T-cell (primary cell): ENCODE measurements at regions not wholly inside any gene's neighbourhood (a gene's known extent, or its start where the extent isn't known, plus 50 kb on each side); places are given as distances from the start of the nearest gene placed in this dataset.
"Not testable (repeated sequence)": the region's sequence is repeated elsewhere in the genome, so short reads cannot be mapped to it uniquely, and the experiment has no call there.

Experiments used
- ATAC-seq, 4 experiments: fragments of 200-7000 bp in 3 of 4; fragments of 150-1000 bp in 1 of 4; cut with Tn5 transposase; replicated peaks in 1 of 4; 1 replicate in 3 of 4; 2 replicates in 1 of 4; pipeline ENCODE4 v1.10.0; 2021; ENCODE audit warnings: moderate library complexity in 3 of 4, mild to moderate bottlenecking in 2 of 4, moderate number of reproducible peaks in 1 of 4
- CTCF ChIA-PET, 2 donors: fragments of 300-600 bp; sonication (Branson Sonifier 250); formaldehyde crosslinking; loops; one replicate each; lab custom pipeline; 2022; ENCODE audit warnings: antibody characterized with exemption in 2 of 2; lab: Charles Lee
- POLR2A ChIA-PET, 2 donors: fragments of 300-600 bp; sonication (Branson Sonifier 250); formaldehyde crosslinking; loops; one replicate each; lab custom pipeline; 2022; ENCODE audit warnings: antibody characterized with exemption in 2 of 2; lab: Charles Lee
- DNase-seq, 35 experiments: peaks; one replicate each; pipeline versions ENCODE4 v3.0.0 to v3.0.0-alpha.2; 2013 to 2023
- H3K27ac ChIP-seq: one replicate; pipeline ENCODE4 v1.5.1; 2013; ENCODE audit warnings: low read length
- H3K27me3 ChIP-seq, 2 experiments: replicated peaks in 1 of 2; 1 replicate in 1 of 2; 2 replicates in 1 of 2; pipeline versions ENCODE4 v1.6.1 to v1.7.0; 2013; ENCODE audit warnings: low read length in 1 of 2, mixed read lengths in 1 of 2; ENCODE audit not compliant: control insufficient read depth in 2 of 2, insufficient read depth in 2 of 2; ENCODE audit errors: extremely low read depth in 1 of 2
- H3K36me3 ChIP-seq, 2 donors: 1 replicate in 1 of 2; 2 replicates in 1 of 2; pipeline versions ENCODE4 v1.6.1 to v1.7.0; 2013; ENCODE audit warnings: low read length in 1 of 2; ENCODE audit not compliant: control insufficient read depth in 2 of 2, insufficient read depth in 1 of 2; ENCODE audit errors: extremely low read depth in 1 of 2
- H3K4me1 ChIP-seq, 2 experiments: 1 replicate in 1 of 2; 2 replicates in 1 of 2; pipeline versions ENCODE4 v1.6.1 to v1.7.0; 2013; ENCODE audit warnings: low read length in 2 of 2, mixed read lengths in 1 of 2; ENCODE audit not compliant: insufficient read depth in 2 of 2, control insufficient read depth in 1 of 2; ENCODE audit errors: extremely low read depth in 1 of 2
- H3K4me3 ChIP-seq, 2 donors: 1 replicate in 1 of 2; 2 replicates in 1 of 2; pipeline versions ENCODE4 v1.5.1 to v1.7.0; 2013; ENCODE audit warnings: mild to moderate bottlenecking in 2 of 2, low read length in 1 of 2, moderate library complexity in 1 of 2; ENCODE audit not compliant: control insufficient read depth in 1 of 2; ENCODE audit errors: extremely low read depth in 1 of 2
- H3K9me3 ChIP-seq: 2 replicates; pipeline ENCODE4 v1.7.0; 2013
- H3K27ac Mint-ChIP-seq, 2 donors: one replicate each; pipeline ENCODE4 v1.8.0; 2020 to 2021; ENCODE audit warnings: mild to moderate bottlenecking in 2 of 2, mixed read lengths in 2 of 2
- H3K27me3 Mint-ChIP-seq, 2 donors: one replicate each; pipeline ENCODE4 v1.8.0; 2021 to 2022; ENCODE audit warnings: mixed read lengths in 2 of 2
- H3K36me3 Mint-ChIP-seq: one replicate; pipeline ENCODE4 v1.8.0; 2021; ENCODE audit warnings: mixed read lengths
- H3K4me1 Mint-ChIP-seq, 3 donors: one replicate each; pipeline ENCODE4 v1.8.0; 2020 to 2022; ENCODE audit warnings: mixed read lengths in 3 of 3, mild to moderate bottlenecking in 1 of 3
- H3K4me3 Mint-ChIP-seq, 3 donors: one replicate each; pipeline ENCODE4 v1.8.0; 2020 to 2022; ENCODE audit warnings: mild to moderate bottlenecking in 3 of 3, mixed read lengths in 3 of 3, moderate library complexity in 3 of 3
- H3K9me3 Mint-ChIP-seq, 3 donors: one replicate each; pipeline ENCODE4 v1.8.0; 2020 to 2022; ENCODE audit warnings: mixed read lengths in 3 of 3
- WGBS: methylation state at CpG from one replicate; pipeline ENCODE4 v1.1.5; 2013; ENCODE audit warnings: missing lambda C conversion rate; ENCODE audit not compliant: insufficient coverage; 5-methylcytosine and 5-hydroxymethylcytosine counted together

DNA sequence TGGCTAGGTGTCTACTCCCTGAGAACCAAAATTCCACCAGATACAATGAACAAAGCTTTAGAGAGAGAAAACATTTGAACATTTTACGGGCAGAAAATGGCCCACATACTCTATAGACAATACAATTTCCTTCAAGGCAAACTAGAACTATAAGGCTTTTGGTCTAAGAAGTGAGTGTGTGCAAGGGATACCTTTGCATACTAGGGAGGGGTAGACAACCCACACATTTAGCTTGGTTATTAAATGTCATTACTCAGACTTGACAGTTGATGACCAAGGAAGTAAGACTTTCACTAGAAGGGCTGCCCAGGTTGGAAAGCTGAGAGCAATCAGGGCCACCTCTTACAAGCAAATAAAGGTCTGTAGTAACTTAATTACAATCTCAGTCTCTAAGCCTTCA is 64.0 kb upstream of the PLEKHM1 start:
- ATAC-seq, H3K4me1 ChIP-seq, H3K27ac Mint-ChIP-seq, H3K9me3 ChIP-seq, H3K36me3 Mint-ChIP-seq, H3K36me3 ChIP-seq, H3K9me3 Mint-ChIP-seq, POLR2A ChIA-PET, DNase-seq, H3K27ac ChIP-seq, H3K4me3 ChIP-seq, H3K27me3 ChIP-seq, H3K4me1 Mint-ChIP-seq, H3K4me3 Mint-ChIP-seq, CTCF ChIA-PET, H3K27me3 Mint-ChIP-seq: not testable (repeated sequence)
- WGBS = no CpG with 5 or more reads among the region's 1 CpG

DNA sequence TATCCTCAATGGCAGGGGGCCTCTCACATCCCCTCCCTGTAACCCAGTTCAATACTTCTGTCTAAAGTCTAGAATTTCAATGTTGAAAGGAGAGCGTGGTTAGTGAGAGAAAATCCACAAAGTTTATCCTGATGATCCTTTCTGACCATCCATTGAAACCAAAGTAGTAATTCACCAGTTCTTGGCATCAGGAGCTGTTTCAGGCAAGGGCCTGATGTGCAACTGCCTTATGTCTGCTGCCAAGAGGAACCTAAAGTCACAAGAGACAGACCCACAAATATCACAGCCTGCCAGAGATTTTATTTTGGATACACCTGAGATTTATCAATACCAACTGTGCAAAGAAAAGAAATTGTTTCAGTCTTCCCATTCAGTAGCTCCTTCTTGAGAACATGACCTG is 68.3 kb upstream of the PLEKHM1 start:
- POLR2A ChIA-PET, CTCF ChIA-PET: not testable (repeated sequence)

DNA sequence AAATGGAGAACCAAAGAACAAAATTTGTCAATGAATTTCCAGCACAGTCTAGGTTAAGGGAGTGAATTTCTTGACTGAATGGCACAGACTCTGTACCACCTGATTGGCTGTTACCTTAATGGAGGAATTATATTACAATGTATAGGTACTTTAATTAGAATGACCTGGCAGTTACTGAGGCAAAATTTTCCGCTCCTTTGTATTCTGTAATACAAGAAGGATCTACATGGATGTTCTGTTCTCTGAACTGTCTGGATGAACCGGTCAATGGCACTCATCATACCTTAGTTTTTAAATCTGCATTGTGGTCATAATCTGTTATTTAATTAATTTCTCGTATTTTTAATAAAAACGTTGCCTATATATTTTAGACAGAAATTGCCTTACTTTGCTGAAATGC is 72.3 kb upstream of the PLEKHM1 start:
- CTCF ChIA-PET, H3K9me3 Mint-ChIP-seq, H3K27me3 ChIP-seq, POLR2A ChIA-PET, H3K36me3 Mint-ChIP-seq, H3K4me3 ChIP-seq, H3K27ac Mint-ChIP-seq, H3K27ac ChIP-seq, H3K4me3 Mint-ChIP-seq, ATAC-seq, H3K4me1 ChIP-seq, H3K27me3 Mint-ChIP-seq, DNase-seq, H3K36me3 ChIP-seq, H3K9me3 ChIP-seq: not testable (repeated sequence)
- no CpG with 5 or more reads among the region's 4 CpGs for WGBS
- peaks cover 0 to 18% (median 15%) of the 10 kb centered on the region in 3 donors for H3K4me1 Mint-ChIP-seq

More for the DNA sequence above, 68.3 kb upstream of the PLEKHM1 start:
- WGBS = no CpG with 5 or more reads among the region's 1 CpG
- H3K4me3 ChIP-seq, H3K4me1 Mint-ChIP-seq, DNase-seq, H3K4me3 Mint-ChIP-seq, H3K36me3 ChIP-seq, H3K36me3 Mint-ChIP-seq, H3K27me3 ChIP-seq, ATAC-seq, H3K9me3 Mint-ChIP-seq, H3K4me1 ChIP-seq, H3K27ac Mint-ChIP-seq, H3K27ac ChIP-seq, H3K27me3 Mint-ChIP-seq, H3K9me3 ChIP-seq: not testable (repeated sequence)

DNA sequence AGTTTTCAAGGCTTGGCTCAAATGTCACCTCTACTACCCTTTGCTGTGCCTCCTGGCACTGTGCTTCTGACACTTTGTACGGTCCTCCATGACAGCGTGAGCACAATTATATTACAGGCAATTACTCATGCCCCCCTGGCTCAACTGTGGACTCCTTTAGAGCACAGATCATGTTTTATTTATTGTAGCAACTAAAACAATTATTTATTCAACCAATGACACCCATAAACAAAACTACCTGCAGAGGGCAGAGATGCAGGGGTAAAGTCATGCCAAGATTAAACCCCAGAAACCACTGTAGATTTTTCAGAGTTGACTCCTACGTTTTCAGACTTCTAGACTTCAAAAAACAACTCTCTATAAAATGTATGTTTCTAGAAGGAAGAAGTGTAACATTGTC is 72.8 kb upstream of the PLEKHM1 start:
- H3K4me3 Mint-ChIP-seq, H3K36me3 Mint-ChIP-seq, H3K4me3 ChIP-seq, POLR2A ChIA-PET, H3K27me3 Mint-ChIP-seq, H3K27ac ChIP-seq, H3K4me1 ChIP-seq, H3K36me3 ChIP-seq, H3K9me3 ChIP-seq, CTCF ChIA-PET, ATAC-seq, H3K27me3 ChIP-seq, H3K27ac Mint-ChIP-seq, H3K9me3 Mint-ChIP-seq: not testable (repeated sequence)
- DNase-seq = peak in 1 of 35 experiments; percentile 31
- WGBS = no CpG with 5 or more reads among the region's 3 CpGs
- H3K4me1 Mint-ChIP-seq = peaks cover 0 to 20% (median 18%) of the 10 kb centered on the region in 3 donors

DNA sequence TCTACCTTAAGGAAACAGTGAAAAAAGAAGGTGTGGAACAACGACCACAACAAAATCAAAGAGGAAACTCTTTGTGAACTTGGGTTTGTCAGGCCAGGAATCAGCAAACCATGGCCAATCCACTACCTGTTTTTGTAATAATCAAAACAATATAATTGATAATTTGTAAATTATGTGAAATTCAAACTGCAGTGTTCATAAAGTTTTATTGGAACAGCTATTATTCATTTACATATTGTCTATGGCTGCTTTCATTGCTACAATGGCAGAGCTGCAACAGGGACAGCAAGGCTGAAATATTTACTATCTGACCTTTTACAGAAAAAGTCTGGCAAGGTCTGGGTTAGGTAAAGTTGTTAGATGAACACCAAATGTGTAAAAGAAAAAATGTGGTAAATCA is 77.8 kb upstream of the PLEKHM1 start:
- H3K36me3 Mint-ChIP-seq, H3K4me3 Mint-ChIP-seq, POLR2A ChIA-PET, ATAC-seq, H3K4me3 ChIP-seq, H3K9me3 ChIP-seq, H3K36me3 ChIP-seq, H3K27me3 Mint-ChIP-seq, CTCF ChIA-PET, H3K27me3 ChIP-seq, H3K4me1 ChIP-seq, H3K27ac ChIP-seq, DNase-seq, H3K9me3 Mint-ChIP-seq: not testable (repeated sequence)
- WGBS = no CpG with 5 or more reads among the region's 1 CpG
- peak overlapping the region in 1 of 2 donors; percentile 1 for H3K27ac Mint-ChIP-seq
- peaks cover 0 to 22% (median 22%) of the 10 kb centered on the region in 3 donors for H3K4me1 Mint-ChIP-seq

DNA sequence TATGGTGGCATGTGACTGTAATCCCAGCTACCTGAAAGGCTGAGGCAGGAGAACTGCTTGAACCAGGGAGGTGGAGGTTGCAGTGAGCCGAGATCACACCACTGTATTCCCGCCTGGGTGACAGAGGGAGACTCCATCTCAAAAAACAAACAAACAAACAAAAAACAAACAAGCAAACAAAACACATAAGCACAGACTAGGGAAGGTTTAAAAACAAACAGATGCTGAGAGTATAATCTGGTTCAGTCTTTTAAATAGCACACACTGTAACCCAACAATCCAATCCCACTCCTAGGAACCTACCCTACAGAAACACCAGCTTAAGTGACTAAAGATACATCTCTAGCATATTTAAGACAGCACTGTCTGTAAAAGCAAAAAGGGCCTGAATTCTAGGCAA is 82.8 kb upstream of the PLEKHM1 start:
- WGBS = no CpG with 5 or more reads among the region's 2 CpGs
- peaks cover 28% of the 10 kb centered on the region for H3K36me3 Mint-ChIP-seq
- H3K27ac Mint-ChIP-seq, DNase-seq, ATAC-seq, H3K4me3 ChIP-seq, H3K27me3 ChIP-seq, POLR2A ChIA-PET, H3K9me3 ChIP-seq, H3K4me1 ChIP-seq, H3K27ac ChIP-seq, H3K9me3 Mint-ChIP-seq, H3K4me3 Mint-ChIP-seq, CTCF ChIA-PET, H3K27me3 Mint-ChIP-seq, H3K36me3 ChIP-seq: not testable (repeated sequence)
- peaks cover 40 to 48% (median 45%) of the 10 kb centered on the region in 3 donors for H3K4me1 Mint-ChIP-seq
